ENCODE measurements at regions not wholly inside any gene's neighbourhood (a gene's known extent, or its start where the extent isn't known, plus 50 kb on each side); places are given as distances from the start of the nearest gene placed in this dataset.

DNA sequence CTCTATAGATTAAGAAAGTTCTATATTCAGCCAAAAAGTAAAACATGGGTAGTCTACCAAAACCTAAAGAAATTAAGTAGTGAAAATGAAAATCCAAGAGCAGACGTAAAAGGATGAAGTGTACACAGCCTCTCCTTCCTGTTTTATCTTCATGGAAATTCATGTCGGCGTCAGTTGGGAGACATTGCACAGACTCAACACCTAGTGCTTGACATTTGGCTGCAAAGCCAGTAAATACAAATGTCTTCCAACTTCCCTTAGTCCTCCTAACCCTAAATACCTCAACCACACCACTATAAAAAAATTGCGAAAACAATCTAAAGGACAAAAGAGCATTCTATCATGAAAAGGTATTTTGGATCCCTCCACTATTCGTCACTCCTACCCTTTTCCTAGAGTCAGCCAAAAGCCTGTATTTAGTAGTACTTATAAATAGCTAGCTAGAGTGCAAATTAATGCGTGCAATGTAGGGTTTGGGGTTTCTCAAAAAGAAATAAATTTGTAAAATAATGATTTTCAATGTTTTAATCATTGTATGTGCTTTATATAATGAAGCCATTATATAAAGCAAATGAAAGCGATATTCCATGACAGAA, 56.4 kb upstream of the TRPC4 start:
- ChIA-PET CTCF (no interaction called here), POLR2A (no interaction called here)
- TF ChIP-seq BHLHE40 (IDR thresholded peaks at IDR 0.05; ENCODE audit: borderline replicate concordance) (no peak), TARDBP (IDR thresholded peaks at IDR 0.05) (no peak)
- no peak for DNase-seq (ENCODE audit: extremely low spot score)

DNA sequence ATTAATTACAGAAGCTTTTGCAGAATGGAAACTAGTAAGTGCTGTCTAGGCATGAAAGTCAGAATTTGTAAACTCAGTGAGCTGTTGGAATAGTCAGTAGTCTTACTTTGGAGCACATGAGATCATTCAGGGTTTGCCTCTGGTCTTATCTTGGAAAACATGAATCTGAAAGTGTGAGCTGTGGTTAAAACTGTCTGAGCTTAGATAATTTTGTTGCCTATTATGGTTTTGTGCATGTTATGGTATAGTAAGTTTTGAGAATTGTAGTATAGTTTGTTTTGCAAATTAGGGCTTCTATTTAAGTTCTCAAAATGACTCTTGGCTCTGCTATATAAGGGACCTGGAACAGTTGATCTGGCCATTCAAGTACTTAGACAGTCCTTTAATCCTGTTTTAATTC, 53.7 kb upstream of the TRPC4 start:
- CTCF ChIA-PET: no interaction called here
- TF ChIP-seq FOXM1 (IDR thresholded peaks at IDR 0.05; ENCODE audit: borderline replicate concordance): no peak
- no peak for TF ChIP-seq BHLHE40 (IDR thresholded peaks at IDR 0.05; ENCODE audit: borderline replicate concordance)
- no peak for TF ChIP-seq HDGF (IDR thresholded peaks at IDR 0.05; ENCODE audit: borderline replicate concordance)
- TF ChIP-seq FOXK2 (IDR thresholded peaks at IDR 0.05): no peak
- TF ChIP-seq ELF4 (IDR thresholded peaks at IDR 0.05): no peak
- TF ChIP-seq ARNT (IDR thresholded peaks at IDR 0.05): no peak
- TF ChIP-seq LEF1 (IDR thresholded peaks at IDR 0.05; ENCODE audit: borderline replicate concordance): no peak
- no peak for TF ChIP-seq TARDBP (IDR thresholded peaks at IDR 0.05)
- no peak for TF ChIP-seq SUZ12 (IDR thresholded peaks at IDR 0.05)
- TF ChIP-seq CTBP1 (IDR thresholded peaks at IDR 0.05; ENCODE audit: borderline replicate concordance): no peak
- TF ChIP-seq, protein P1, sequence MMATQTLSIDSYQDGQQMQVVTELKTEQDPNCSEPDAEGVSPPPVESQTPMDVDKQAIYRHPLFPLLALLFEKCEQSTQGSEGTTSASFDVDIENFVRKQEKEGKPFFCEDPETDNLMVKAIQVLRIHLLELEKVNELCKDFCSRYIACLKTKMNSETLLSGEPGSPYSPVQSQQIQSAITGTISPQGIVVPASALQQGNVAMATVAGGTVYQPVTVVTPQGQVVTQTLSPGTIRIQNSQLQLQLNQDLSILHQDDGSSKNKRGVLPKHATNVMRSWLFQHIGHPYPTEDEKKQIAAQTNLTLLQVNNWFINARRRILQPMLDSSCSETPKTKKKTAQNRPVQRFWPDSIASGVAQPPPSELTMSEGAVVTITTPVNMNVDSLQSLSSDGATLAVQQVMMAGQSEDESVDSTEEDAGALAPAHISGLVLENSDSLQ (IDR thresholded peaks at IDR 0.05): no peak
- no peak for TF ChIP-seq SP1 (IDR thresholded peaks at IDR 0.05)
- no peak for TF ChIP-seq FOXA1 (IDR thresholded peaks at IDR 0.05)
- TF ChIP-seq ZNF384 (IDR thresholded peaks at IDR 0.05): no peak
- no peak for TF ChIP-seq NFRKB (IDR thresholded peaks at IDR 0.05)

DNA sequence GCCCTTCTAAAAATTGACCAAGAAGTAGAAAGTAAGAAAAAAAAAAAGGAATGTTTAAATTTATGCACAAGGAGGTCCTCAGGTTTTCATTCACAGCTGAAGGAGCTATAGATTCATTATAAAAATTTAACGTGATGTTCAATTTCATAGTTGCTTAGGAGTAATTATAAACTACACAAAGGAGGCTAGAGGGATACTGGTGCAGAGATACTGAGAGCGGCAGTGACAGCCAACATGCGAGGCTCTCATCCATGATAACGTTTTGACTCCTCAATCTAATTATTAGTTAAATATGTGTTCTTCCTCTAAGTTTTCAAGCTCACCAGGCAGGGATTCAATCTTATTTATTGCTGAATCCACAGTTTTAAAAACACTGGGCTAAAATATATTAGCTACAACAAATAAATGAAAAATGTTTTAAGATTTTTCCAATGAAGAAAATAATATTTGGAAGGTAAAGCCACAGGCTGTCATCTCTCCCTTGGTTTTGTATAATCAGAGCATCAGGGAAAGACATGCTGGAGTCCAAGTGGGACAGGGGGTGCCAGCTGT, 49.8 kb upstream of the TRPC4 start:
- ChIA-PET CTCF (no interaction called here), POLR2A (no interaction called here)
- no peak for DNase-seq (ENCODE audit: extremely low spot score)
- TF ChIP-seq FOXA1 (IDR thresholded peaks at IDR 0.05) (no peak), SUZ12 (IDR thresholded peaks at IDR 0.05) (no peak), HDGF (IDR thresholded peaks at IDR 0.05; ENCODE audit: borderline replicate concordance) (no peak), ARNT (IDR thresholded peaks at IDR 0.05) (no peak), L3MBTL2 (conservative IDR thresholded peaks at IDR 0.05) (no peak), ZNF384 (IDR thresholded peaks at IDR 0.05) (no peak), TARDBP (IDR thresholded peaks at IDR 0.05) (no peak)

More for the DNA sequence above, 53.7 kb upstream of the TRPC4 start:
- POLR2A ChIA-PET: no interaction called here
- DNase-seq (ENCODE audit: extremely low spot score): no peak

All from HEK293T (cell line).